Endothelial cell of umbilical vein (primary cell): ENCODE measurements at regions not wholly inside any gene's neighbourhood (a gene's known extent, or its start where the extent isn't known, plus 50 kb on each side); places are given as distances from the start of the nearest gene placed in this dataset.

Experiments
- BruUV-seq: library from RNA; stranded (reverse); fragments of 400-500 nt; replicated peaks from 2 replicates; lab custom pipeline; 2021; lab: Mats Ljungman, UMichigan
- CTCF ChIA-PET: fragments of 300-600, 350-600 bp; sonication (Branson Sonifier 250); formaldehyde crosslinking; loops from one replicate; lab custom pipeline; 2021; ENCODE audit warnings: antibody characterized with exemption, inconsistent platforms; lab: Charles Lee
- POLR2A ChIA-PET: fragments of 300-600, 350-600 bp; sonication (Branson Sonifier 250); formaldehyde crosslinking; loops from one replicate; lab custom pipeline; 2021; ENCODE audit warnings: antibody characterized with exemption, inconsistent platforms; lab: Charles Lee
- DNase-seq: peaks from one replicate; pipeline ENCODE4 v3.0.0-alpha.2; 2011; ENCODE audit warnings: low read depth, low spot score
- FAIRE-seq: peaks from 2 replicates; lab custom pipeline; 2011; peaks lifted over from hg19 to GRCh38; lab: Jason Lieb, UNC
- H2AFZ ChIP-seq: 2 replicates; pipeline ENCODE4 v1.6.0; 2012; ENCODE audit warnings: low read depth, low read length, control low read depth, inconsistent platforms
- H3K27ac ChIP-seq: 2 replicates; pipeline ENCODE4 v1.5.1; 2011; ENCODE audit warnings: low read depth, mild to moderate bottlenecking, control low read depth, low read length, moderate library complexity; ENCODE audit not compliant: insufficient read depth
- H3K27me3 ChIP-seq, 2 experiments: 2 replicates each; pipeline versions ENCODE4 v1.6.0 to v1.6.1; 2011; ENCODE audit warnings: low read length in 2 of 2, mixed read lengths in 1 of 2; ENCODE audit not compliant: control insufficient read depth in 2 of 2, insufficient read depth in 2 of 2
- H3K36me3 ChIP-seq, 2 experiments: 2 replicates in 1 of 2; 3 replicates in 1 of 2; pipeline ENCODE4 v1.5.1; 2011; ENCODE audit warnings: low read length in 2 of 2, mild to moderate bottlenecking in 1 of 2, moderate library complexity in 1 of 2; ENCODE audit not compliant: control insufficient read depth in 2 of 2, insufficient read depth in 2 of 2; ENCODE audit errors: extremely low read depth in 1 of 2
- H3K4me1 ChIP-seq: 3 replicates; pipeline ENCODE4 v1.5.1; 2011; ENCODE audit warnings: mild to moderate bottlenecking, low read length; ENCODE audit not compliant: control insufficient read depth, insufficient read depth; ENCODE audit errors: extremely low read depth
- H3K4me2 ChIP-seq: 2 replicates; pipeline ENCODE4 v1.6.1; 2011; ENCODE audit warnings: low read length, control low read depth, mixed read lengths; ENCODE audit not compliant: insufficient read depth
- H3K4me3 ChIP-seq, 3 experiments: fragments of 200-600 bp in 1 of 3; sonication (generic), shearing (Covaris generic) in 1 of 3; replicated peaks in 1 of 3; 2 replicates each; pipeline ENCODE4 v1.5.1; 2011 to 2016; ENCODE audit warnings: control low read depth in 3 of 3, low read length in 3 of 3, mild to moderate bottlenecking in 2 of 3, inconsistent platforms in 1 of 3, low read depth in 1 of 3, moderate library complexity in 1 of 3; ENCODE audit not compliant: insufficient read depth in 1 of 3
- H3K79me2 ChIP-seq: 2 replicates; pipeline ENCODE4 v1.6.0; 2012; ENCODE audit warnings: low read length, inconsistent platforms; ENCODE audit not compliant: control insufficient read depth, insufficient read depth
- H3K9ac ChIP-seq: replicated peaks from 2 replicates; pipeline ENCODE3; 2011; ENCODE audit warnings: low read length, control low read depth; ENCODE audit not compliant: insufficient read depth; ENCODE audit errors: extremely low read depth
- H3K9me1 ChIP-seq: replicated peaks from 3 replicates; pipeline ENCODE4 v1.6.0; 2011; ENCODE audit warnings: mild to moderate bottlenecking, low read length; ENCODE audit not compliant: control insufficient read depth, insufficient read depth; ENCODE audit errors: extremely low read depth
- H3K9me3 ChIP-seq: replicated peaks from 2 replicates; pipeline ENCODE4 v1.5.1; 2012; ENCODE audit warnings: low read length, inconsistent platforms; ENCODE audit not compliant: control insufficient read depth, insufficient read depth
- H4K20me1 ChIP-seq: replicated peaks from 2 replicates; pipeline ENCODE3; 2011; ENCODE audit warnings: mild to moderate bottlenecking, low read length; ENCODE audit not compliant: control insufficient read depth, insufficient read depth; ENCODE audit errors: extremely low read depth
- CTCF ChIP-seq, 2 donors: IDR thresholded peaks; 1 replicate in 1 of 2; 2 replicates in 1 of 2; pipeline ENCODE4 v1.5.1; 2011; ENCODE audit warnings: low read length in 2 of 2, mild to moderate bottlenecking in 2 of 2, moderate library complexity in 2 of 2, control low read depth in 1 of 2, inconsistent platforms in 1 of 2, low read depth in 1 of 2; ENCODE audit not compliant: insufficient read depth in 1 of 2; ENCODE audit errors: extremely low read depth in 1 of 2
- EZH2 ChIP-seq: IDR thresholded peaks from 2 replicates; pipeline ENCODE4 v1.6.1; 2012; ENCODE audit warnings: borderline replicate concordance, low read depth, mild to moderate bottlenecking, moderate library complexity, low read length, inconsistent platforms; ENCODE audit not compliant: severe bottlenecking
- FOS ChIP-seq: IDR thresholded peaks from 2 replicates; pipeline ENCODE4 v1.6.1; 2011; ENCODE audit warnings: mild to moderate bottlenecking, low read length, moderate library complexity, borderline replicate concordance; ENCODE audit not compliant: insufficient read depth
- GATA2 ChIP-seq: IDR thresholded peaks from 2 replicates; pipeline ENCODE4 v1.7.0; 2011; ENCODE audit warnings: low read depth, mild to moderate bottlenecking, moderate library complexity, mixed read lengths, low read length; ENCODE audit not compliant: insufficient read length, insufficient read depth
- JUN ChIP-seq: IDR thresholded peaks from 2 replicates; pipeline ENCODE4 v1.6.1; 2011; ENCODE audit warnings: borderline replicate concordance, low read depth; ENCODE audit not compliant: insufficient read length, insufficient read depth
- MYC ChIP-seq: IDR thresholded peaks from one replicate; pipeline ENCODE4 v1.6.1; 2011; ENCODE audit warnings: mild to moderate bottlenecking, low read depth, low read length
- POLR2A ChIP-seq: IDR thresholded peaks from 2 replicates; pipeline ENCODE4 v1.6.1; 2012; ENCODE audit warnings: low read depth, mild to moderate bottlenecking, control low read depth, low read length
- POLR2AphosphoS5 ChIP-seq: IDR thresholded peaks from 2 replicates; pipeline ENCODE4 v1.6.1; 2012; ENCODE audit warnings: low read depth, mild to moderate bottlenecking, control low read depth, low read length, moderate library complexity; ENCODE audit not compliant: insufficient read depth
- dilution Hi-C: fragments of 300-500 bp; cut with MboI; formaldehyde crosslinking; loops from one replicate; pipeline ENCODE4 v1.15.0; 2019; ENCODE audit warnings: low sequenced_read_pairs; ENCODE audit not compliant: extremely low pct_ligation_motif_present
- intact Hi-C: fragments of 100-400 bp; cut with micrococcal nuclease; formaldehyde crosslinking; loops from one replicate; pipeline ENCODE4 v1.10.0; 2022
- TF ChIP-seq, protein P1 (sequence below): IDR thresholded peaks from 2 replicates; pipeline ENCODE4 v1.6.1; 2011; ENCODE audit not compliant: insufficient read depth, insufficient read length

DNA sequence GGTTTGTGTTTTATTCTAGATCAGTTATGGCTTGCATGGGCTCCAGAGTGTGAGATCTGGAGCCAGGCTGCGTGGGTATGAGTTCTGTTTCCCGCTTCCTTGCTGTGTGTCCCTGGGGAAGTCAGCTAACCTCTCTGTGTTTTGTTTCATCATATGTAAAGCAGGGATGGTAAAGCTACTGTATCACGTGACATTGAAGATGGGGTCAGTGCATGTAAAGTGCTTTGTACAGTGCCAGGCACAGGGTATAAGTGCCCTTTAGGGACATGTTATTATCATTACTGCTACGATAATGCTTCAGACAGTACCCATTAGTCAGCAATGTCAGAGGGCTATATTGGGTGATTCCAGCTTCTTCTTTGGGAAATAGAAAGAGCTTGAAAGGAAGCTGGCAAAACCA is 186.2 kb downstream of the FOXL1 start:
- H3K27ac ChIP-seq, result no peak overlapping the region
- no peaks in the 10 kb centered on the region for H3K9me3 ChIP-seq
- no peaks in the 10 kb centered on the region for H3K36me3 ChIP-seq
- H3K4me2 ChIP-seq, result no peak overlapping the region
- CTCF ChIA-PET, result interaction anchor here (1.1 to 5.1 kb wide), 4 partner anchors 12 to 299 kb away, joined by 3 to 31 read pairs (median 5); no protein-coding TSS in a partner anchor
- no TSS peak for BruUV-seq
- H3K27me3 ChIP-seq, result peaks cover 0 to 10% of the 10 kb centered on the region in 2 experiments
- H3K9me1 ChIP-seq, result no peaks in the 10 kb centered on the region
- dilution Hi-C loops (no loop called here), intact Hi-C loops (loop anchor here (5.0 to 10.0 kb wide), 3 partner anchors 58 to 510 kb away; no protein-coding TSS in a partner anchor)
- H3K4me3 ChIP-seq, result no peak overlapping the region
- TF ChIP-seq FOS (no peak), POLR2A (no peak)
- no peak for DNase-seq
- FAIRE-seq, result no peak
- no peaks in the 10 kb centered on the region for H3K79me2 ChIP-seq
- H3K4me1 ChIP-seq, result no peaks in the 10 kb centered on the region
- no peak overlapping the region for H2AFZ ChIP-seq
- H3K9ac ChIP-seq, result no peak overlapping the region
- POLR2A ChIA-PET, result no interaction called here
- no peaks in the 10 kb centered on the region for H4K20me1 ChIP-seq

- BruUV-seq, result no TSS peak
- TF ChIP-seq CTCF (IDR thresholded peaks at IDR 0.05; ENCODE audit: extremely low read depth in 1 of 2, insufficient read depth in 1 of 2, low read depth in 1 of 2, low read length in 2 of 2), result no peak
- TF ChIP-seq JUN, result no peak
- TF ChIP-seq POLR2A, result no peak
- TF ChIP-seq POLR2AphosphoS5, result no peak
- TF ChIP-seq, protein P1, sequence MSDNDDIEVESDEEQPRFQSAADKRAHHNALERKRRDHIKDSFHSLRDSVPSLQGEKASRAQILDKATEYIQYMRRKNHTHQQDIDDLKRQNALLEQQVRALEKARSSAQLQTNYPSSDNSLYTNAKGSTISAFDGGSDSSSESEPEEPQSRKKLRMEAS, result no peak
- TF ChIP-seq MYC, result no peak
- TF ChIP-seq FOS, result no peak
- TF ChIP-seq EZH2, result no peak
- no peak for TF ChIP-seq GATA2
- no peak overlapping the region for H2AFZ ChIP-seq
Observed at GRCh38 chr16:86765389-86766026, 187.2 kb downstream of the FOXL1 start.

More at GRCh38 chr16:86765389-86766026, 187.2 kb downstream of the FOXL1 start:
- H3K4me1 ChIP-seq, result no peaks in the 10 kb centered on the region
- H3K27me3 ChIP-seq, result peaks cover 0 to 11% of the 10 kb centered on the region in 2 experiments
- no peak overlapping the region for H3K4me2 ChIP-seq
- dilution Hi-C loops, result no loop called here
- H3K27ac ChIP-seq, result no peak overlapping the region
- CTCF ChIA-PET, result interaction anchor here (1.1 to 5.1 kb wide), 3 partner anchors 11 to 197 kb away, joined by 3 to 31 read pairs (median 4); no protein-coding TSS in a partner anchor
- DNase-seq, result no peak
- POLR2A ChIA-PET, result no interaction called here
- no peaks in the 10 kb centered on the region for H4K20me1 ChIP-seq
- H3K4me3 ChIP-seq, result no peak overlapping the region
- no peaks in the 10 kb centered on the region for H3K36me3 ChIP-seq
- H3K9me1 ChIP-seq, result no peaks in the 10 kb centered on the region
- intact Hi-C loops, result loop anchor here (10.0 kb wide), 1 partner anchor 509 kb away; no protein-coding TSS in a partner anchor
- H3K79me2 ChIP-seq, result no peaks in the 10 kb centered on the region
- H3K9ac ChIP-seq, result no peak overlapping the region
- no peaks in the 10 kb centered on the region for H3K9me3 ChIP-seq
- FAIRE-seq, result no peak
